AG04450 (cell line): ENCODE measurements at regions not wholly inside any gene's neighbourhood (a gene's known extent, or its start where the extent isn't known, plus 50 kb on each side); places are given as distances from the start of the nearest gene placed in this dataset.
"Not testable (repeated sequence)": the region's sequence is repeated elsewhere in the genome, so short reads cannot be mapped to it uniquely, and the experiment has no call there.

Experiments used
- CTCF ChIA-PET: fragments of 300-600, 350-600 bp; formaldehyde crosslinking; extraction: SDS; loops from one replicate; lab custom pipeline; 2022; ENCODE audit warnings: antibody characterized with exemption, inconsistent platforms; lab: Charles Lee
- POLR2A ChIA-PET: fragments of 350-600 bp; formaldehyde crosslinking; extraction: SDS; loops from one replicate; lab custom pipeline; 2021; ENCODE audit warnings: antibody characterized with exemption, inconsistent platforms; lab: Yijun Ruan, JAX
- DNase-seq: peaks from one replicate; pipeline ENCODE4 v3.0.0-alpha.2; 2011; ENCODE audit warnings: low read depth, low spot score
- H3K27ac ChIP-seq: one replicate; pipeline ENCODE4 v1.5.1; 2012; ENCODE audit warnings: low read depth, low read length, control low read depth
- H3K27me3 ChIP-seq: one replicate; pipeline ENCODE4 v1.6.0; 2012; ENCODE audit warnings: low read length; ENCODE audit not compliant: control insufficient read depth, insufficient read depth
- H3K4me3 ChIP-seq: 2 replicates; pipeline ENCODE4 v1.5.1; 2011; ENCODE audit warnings: mild to moderate bottlenecking, low read depth, low read length, control low read depth
- H3K9me3 ChIP-seq: 2 replicates; pipeline ENCODE4 v1.5.1; 2012; ENCODE audit warnings: low read length; ENCODE audit not compliant: control insufficient read depth, insufficient read depth

DNA sequence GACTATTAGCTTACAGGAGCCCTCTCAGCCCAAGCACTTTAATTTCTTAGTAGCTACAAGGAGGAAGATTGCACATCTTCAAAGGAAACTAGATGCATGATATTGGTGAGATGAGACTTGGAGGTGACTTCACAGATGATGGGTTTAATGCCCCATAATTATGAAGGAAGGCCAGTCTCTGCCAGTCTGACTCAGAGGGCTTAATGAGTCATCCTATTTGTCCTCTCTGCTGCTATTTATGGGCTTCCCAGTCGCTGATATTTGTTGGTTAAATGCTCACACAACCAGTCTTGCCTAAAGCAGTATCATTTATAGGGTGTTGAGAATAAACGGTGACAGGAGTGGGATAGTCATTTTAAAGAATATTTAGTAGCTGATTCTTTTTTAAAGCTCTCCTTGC, 187.0 kb downstream of the TP53TG3F start:
- DNase-seq, H3K27me3 ChIP-seq, H3K27ac ChIP-seq, POLR2A ChIA-PET, CTCF ChIA-PET, H3K4me3 ChIP-seq, H3K9me3 ChIP-seq: not testable (repeated sequence)

GRCh38 chr16:33655756-33656155, 196.3 kb downstream of the TP53TG3F start:
- H3K27ac ChIP-seq, H3K9me3 ChIP-seq, POLR2A ChIA-PET, CTCF ChIA-PET, H3K27me3 ChIP-seq, H3K4me3 ChIP-seq, DNase-seq: not testable (repeated sequence)

- POLR2A ChIA-PET, H3K27ac ChIP-seq, DNase-seq, H3K9me3 ChIP-seq, H3K27me3 ChIP-seq, H3K4me3 ChIP-seq, CTCF ChIA-PET: not testable (repeated sequence)
These were observed 197.0 kb downstream of the TP53TG3F start for GRCh38 chr16:33656394-33656793.

DNA sequence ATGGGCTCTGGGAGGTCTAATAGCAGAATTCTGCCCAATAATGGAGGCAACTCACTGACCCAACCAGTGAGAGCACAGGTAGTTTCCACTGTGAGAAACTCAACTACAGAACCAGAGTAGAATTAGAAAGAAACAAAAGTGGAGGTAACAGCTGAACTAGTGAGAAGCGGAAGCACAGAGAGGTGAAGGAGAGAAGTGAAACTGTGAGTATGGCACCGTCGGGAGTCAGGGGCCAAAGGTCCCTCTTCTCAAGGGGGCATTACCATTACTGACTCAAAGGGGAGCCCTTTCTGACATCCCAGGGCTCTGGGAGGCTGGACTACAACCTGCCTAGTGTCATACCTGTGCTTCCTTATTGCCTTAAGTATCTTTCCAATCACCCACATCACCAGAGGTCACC, 198.3 kb downstream of the TP53TG3F start:
- H3K27ac ChIP-seq, CTCF ChIA-PET, H3K9me3 ChIP-seq, POLR2A ChIA-PET, DNase-seq, H3K27me3 ChIP-seq, H3K4me3 ChIP-seq: not testable (repeated sequence)

GRCh38 chr16:33680791-33681190, 221.4 kb downstream of the TP53TG3F start:
- H3K9me3 ChIP-seq, DNase-seq, CTCF ChIA-PET, H3K27me3 ChIP-seq, H3K27ac ChIP-seq, POLR2A ChIA-PET, H3K4me3 ChIP-seq: not testable (repeated sequence)

DNA sequence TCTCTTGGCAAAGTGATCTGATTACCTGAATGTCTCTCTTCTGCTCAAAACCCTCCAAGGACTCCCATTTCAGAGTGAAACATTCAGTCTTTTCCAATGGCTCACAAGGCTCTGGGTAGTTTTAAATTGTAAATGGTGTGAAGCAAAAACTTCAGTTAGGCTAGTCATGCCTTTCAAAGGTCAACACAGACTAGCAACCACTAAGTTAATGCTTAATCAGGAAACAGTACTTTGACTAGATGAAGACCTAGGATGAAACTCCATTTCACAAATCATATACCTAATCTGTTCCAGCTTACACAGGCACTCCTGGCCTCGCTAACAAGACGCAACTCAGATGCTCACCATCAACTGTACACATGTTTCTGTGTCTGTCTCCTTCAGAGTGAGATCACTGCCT, 240.9 kb downstream of the TP53TG3F start:
- POLR2A ChIA-PET, H3K27me3 ChIP-seq, CTCF ChIA-PET, H3K27ac ChIP-seq, H3K9me3 ChIP-seq, H3K4me3 ChIP-seq, DNase-seq: not testable (repeated sequence)

- H3K27ac ChIP-seq, POLR2A ChIA-PET, DNase-seq, H3K4me3 ChIP-seq, H3K27me3 ChIP-seq, CTCF ChIA-PET: not testable (repeated sequence)
- H3K9me3 ChIP-seq, result peaks cover 29% of the 10 kb centered on the region
These were observed 247.6 kb downstream of the TP53TG3F start for GRCh38 chr16:33706845-33707590.

- CTCF ChIA-PET, H3K27me3 ChIP-seq, H3K4me3 ChIP-seq, DNase-seq, H3K27ac ChIP-seq, POLR2A ChIA-PET: not testable (repeated sequence)
- H3K9me3 ChIP-seq, result peaks cover 34% of the 10 kb centered on the region
These were observed 248.2 kb downstream of the TP53TG3F start for GRCh38 chr16:33707591-33707934.

GRCh38 chr16:33709856-33710695, 250.7 kb downstream of the TP53TG3F start:
- H3K27ac ChIP-seq, POLR2A ChIA-PET, DNase-seq, H3K27me3 ChIP-seq, CTCF ChIA-PET, H3K4me3 ChIP-seq: not testable (repeated sequence)
- peaks cover 52% of the 10 kb centered on the region for H3K9me3 ChIP-seq

DNA sequence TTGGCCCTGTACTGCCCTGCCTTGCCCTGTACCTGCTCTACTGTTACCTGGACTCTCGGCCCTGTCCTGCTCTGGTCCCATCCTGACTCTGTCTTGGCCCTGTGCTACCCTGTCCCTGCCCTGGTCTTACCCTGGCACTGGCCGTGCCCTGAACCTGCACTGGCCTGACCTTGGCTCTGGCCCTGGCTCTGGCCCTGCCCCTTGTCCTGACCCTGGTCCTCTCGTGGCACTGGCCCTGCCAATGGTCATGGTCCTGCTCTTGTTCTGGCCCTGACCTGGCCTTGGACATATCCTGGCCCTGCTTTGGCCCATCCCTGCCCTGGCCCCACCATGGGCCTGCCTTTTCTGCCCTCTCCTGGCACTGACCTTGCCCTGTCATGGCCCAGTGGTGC, 251.3 kb downstream of the TP53TG3F start:
- peaks cover 52% of the 10 kb centered on the region for H3K9me3 ChIP-seq
- CTCF ChIA-PET, H3K4me3 ChIP-seq, DNase-seq, H3K27me3 ChIP-seq, POLR2A ChIA-PET, H3K27ac ChIP-seq: not testable (repeated sequence)

- H3K4me3 ChIP-seq, POLR2A ChIA-PET, H3K27ac ChIP-seq, DNase-seq, CTCF ChIA-PET, H3K27me3 ChIP-seq: not testable (repeated sequence)
- H3K9me3 ChIP-seq, result peaks cover 51% of the 10 kb centered on the region
These were observed 252.2 kb downstream of the TP53TG3F start for GRCh38 chr16:33711616-33712015.

DNA sequence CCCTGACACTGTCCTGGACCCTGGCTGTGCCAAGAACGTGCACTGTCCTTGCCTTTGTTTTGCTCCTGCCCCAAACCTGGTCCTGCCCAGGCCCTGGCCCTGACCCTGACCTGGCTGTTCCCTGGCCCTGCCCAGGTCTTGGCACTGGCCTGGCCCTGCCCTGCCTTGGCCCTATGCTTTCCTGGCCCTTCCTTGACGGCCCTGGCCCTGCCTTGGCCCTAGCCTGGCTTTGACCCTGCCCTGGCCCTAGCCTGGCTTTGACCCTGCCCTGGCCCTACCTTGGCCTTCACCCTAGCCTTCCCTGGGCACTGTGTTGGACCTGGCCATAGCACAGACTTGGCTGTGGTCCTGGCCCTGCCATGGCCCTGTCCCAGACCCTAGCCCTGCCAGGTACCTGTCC, 252.9 kb downstream of the TP53TG3F start:
- H3K27me3 ChIP-seq, DNase-seq, POLR2A ChIA-PET, CTCF ChIA-PET, H3K4me3 ChIP-seq, H3K27ac ChIP-seq: not testable (repeated sequence)
- peaks cover 47% of the 10 kb centered on the region for H3K9me3 ChIP-seq
